Central memory CD4-positive, alpha-beta T cell (primary cell): ENCODE measurements at regions not wholly inside any gene's neighbourhood (a gene's known extent, or its start where the extent isn't known, plus 50 kb on each side); places are given as distances from the start of the nearest gene placed in this dataset.

Experiments used
- DNase-seq: peaks from one replicate; pipeline ENCODE4 v3.0.0; 2022

DNA sequence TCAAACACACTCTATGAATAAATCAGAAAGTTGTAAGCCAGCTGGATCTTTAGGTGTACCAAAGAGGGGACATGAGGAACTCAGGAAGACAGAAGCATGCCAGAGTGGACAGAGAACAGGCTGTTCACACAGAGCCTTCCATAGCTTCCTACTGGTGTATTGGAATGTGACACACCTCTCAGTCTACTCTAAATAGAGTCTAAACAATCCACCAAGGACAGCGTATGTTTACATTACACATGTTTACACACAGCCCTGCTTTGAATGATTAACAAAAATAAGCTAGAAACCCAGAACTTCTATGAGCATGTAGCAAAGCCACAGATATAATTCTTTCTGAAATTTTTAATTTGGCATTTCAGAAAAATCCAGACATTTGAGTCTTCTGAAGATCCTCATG is 1279.0 kb upstream of the CDH8 start:
- no peak for DNase-seq

DNA sequence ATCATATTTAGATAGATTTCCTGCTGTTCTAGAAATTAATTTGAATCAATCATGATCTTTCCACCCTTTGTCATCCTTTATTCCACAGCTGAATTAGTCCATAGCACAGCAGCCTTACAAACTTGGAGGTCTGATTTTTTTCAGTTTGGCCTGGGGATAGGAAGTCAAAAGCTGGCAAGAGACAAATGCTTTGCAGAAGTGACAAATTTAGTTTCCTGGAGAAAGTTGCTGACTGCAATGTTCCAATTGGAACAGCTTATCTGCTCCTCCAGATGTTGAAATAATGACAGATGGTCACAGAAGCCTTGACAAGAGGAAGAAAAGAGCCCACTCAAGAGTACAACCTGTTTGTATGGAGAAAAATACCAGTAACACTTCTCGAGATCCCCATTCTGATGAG is 1276.1 kb upstream of the CDH8 start:
- DNase-seq, result no peak

DNA sequence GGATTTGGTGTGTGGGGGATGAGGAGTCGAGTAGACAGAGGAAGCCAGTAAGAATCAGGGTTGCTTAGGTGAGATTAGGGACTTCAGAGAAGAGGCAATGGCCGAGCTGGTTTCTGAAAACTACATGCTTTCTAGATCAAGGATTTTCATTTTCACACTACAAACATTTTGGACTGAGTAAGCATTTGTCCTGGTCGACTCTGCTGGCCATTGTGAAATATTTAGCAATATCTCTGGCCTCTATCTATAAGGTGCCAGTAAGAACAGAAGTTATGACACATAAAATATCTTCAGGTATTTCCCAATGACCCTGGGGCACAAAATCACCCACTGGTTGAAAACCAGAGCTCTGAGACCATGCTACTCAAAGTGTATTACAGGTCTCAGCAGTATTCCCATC is 1275.1 kb upstream of the CDH8 start:
- no peak for DNase-seq

DNA sequence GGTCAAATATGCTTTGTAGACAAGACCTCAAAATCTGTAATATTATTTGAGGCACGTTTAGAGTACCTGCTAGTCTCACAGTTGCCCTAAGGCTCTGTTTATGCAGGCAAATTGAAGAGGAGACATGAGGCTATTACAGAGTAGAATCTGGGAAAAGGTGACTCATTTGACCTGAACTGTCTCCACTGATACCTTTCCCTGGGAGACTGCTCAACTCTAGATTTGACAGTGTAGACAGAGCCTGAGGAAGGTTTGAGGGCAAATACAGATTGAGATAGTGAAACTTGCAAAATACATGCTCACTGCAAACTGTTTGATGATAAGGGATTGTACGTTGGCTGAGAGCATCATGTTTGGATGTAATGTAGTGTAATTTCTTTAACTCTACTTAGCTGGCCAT is 1266.6 kb upstream of the CDH8 start:
- DNase-seq, result no peak

DNA sequence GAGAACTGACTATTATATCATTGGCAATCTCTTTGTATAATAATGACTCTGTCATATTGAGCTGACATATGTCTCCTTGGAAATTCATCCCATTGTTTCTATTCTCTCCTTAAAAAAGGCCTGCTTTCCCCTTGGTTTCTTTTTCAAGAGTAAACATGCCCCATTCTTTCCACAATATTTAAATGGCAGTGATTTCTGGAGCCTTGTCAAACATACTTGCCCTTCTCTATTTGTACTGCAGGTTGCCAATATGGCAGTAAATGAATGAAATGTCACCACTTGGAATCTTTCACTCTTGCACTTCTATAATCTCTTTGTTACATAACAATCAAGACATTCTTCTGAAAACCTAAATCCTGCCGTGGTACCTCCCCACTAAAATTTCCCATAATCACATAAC is 1265.1 kb upstream of the CDH8 start:
- no peak for DNase-seq

DNA sequence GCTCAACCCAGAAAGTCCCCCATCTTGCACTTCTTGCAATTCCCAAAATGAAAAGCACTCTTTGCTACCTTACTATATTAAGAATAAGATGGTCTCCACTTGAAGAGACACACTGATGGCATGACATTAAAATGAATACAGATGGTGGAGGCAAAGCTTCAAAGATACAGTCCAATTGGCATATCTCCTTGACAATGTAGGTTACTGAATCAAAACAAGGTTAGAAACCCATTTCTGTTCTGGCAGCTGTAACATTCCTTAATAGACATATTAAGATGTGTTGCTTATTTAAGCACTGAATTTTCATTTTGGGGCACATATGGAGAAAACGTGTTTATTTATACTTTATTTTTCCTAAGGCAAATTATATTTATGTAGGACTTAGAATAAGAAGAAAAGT is 1262.8 kb upstream of the CDH8 start:
- no peak for DNase-seq

DNA sequence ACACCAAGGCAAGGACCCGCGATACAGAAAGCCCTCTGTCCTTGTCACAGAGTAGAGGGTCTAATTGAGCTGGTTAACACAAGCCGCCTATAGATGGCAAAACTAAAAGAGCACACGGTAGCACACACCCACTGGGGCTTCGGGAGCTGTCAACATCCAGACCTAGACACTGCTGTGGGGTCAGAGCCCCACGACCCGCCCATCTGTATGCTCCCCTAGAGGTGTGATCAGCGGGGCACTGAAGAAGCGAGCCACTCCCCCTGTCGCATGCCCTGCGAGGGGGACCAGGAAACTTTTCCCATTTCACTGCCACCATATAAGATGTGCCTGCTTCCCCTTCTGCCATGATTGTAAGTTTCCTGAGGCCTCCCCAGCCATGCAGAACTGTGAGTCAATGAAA is 1255.8 kb upstream of the CDH8 start:
- no peak for DNase-seq

DNA sequence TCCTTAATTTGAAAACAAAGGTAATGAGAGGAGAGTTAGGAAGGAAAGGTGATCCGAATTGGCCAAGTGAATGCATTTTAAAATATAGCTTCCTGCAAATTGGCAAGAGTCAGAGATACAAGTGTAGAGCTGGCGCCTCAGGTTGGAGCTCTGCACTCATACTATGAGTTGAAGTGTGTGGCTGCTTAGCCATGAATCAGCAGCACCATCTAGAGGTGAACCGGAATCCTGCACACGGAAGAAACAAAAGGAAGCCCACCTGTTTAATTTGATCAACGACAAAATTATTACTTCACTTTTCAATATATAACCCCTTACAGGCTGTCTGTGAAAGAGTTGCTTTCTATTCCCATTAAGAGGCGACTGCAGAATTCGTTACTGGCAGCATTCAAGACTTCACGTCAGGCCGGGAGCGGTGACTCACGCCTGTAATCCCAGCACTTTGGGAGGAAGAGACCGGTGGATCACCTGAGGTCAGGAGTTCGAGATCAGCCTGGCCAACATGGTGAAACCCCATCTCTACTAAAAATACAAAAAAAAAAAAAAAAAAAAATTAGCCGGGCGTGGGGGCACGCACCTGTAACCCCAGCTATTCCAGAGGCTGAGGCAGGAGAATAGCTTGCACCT is 1253.7 kb upstream of the CDH8 start:
- DNase-seq, result no peak

DNA sequence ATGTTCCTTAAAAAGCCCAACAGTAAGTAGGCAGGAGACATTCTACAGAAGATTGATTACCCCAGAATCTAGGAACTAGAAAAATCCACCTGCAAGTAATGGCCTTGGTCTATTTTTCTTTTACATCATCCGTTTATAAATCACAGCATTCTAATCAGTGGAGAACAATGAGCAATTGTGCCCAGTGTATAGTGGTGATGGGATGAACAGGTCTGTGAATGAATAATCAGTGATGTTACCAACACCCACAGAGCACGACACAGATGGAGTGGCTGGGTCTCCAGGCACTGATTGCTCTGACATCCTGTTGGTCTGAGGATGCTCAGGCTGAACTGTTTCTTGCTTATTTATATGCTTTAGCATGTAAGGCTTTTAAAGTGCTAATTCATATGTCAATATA is 1251.2 kb upstream of the CDH8 start:
- DNase-seq, result no peak

DNA sequence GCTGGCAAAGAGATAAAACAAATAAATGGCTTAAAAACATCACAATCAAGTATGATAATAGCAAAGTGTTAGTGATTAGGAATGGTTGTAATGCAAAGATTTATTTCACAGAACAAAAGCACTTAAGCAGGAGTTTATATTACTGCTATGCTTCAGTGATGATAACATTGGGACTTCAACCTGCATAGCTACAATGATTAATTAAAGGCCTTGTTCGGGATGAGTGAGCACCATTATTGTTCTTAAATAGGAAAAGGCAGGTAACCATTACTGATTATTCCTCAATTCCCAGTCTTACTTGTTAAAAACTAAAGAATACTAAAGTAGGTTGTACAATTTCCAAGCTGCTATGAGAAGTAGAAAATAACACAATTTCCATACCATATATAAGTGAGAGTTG is 1247.5 kb upstream of the CDH8 start:
- no peak for DNase-seq

DNA sequence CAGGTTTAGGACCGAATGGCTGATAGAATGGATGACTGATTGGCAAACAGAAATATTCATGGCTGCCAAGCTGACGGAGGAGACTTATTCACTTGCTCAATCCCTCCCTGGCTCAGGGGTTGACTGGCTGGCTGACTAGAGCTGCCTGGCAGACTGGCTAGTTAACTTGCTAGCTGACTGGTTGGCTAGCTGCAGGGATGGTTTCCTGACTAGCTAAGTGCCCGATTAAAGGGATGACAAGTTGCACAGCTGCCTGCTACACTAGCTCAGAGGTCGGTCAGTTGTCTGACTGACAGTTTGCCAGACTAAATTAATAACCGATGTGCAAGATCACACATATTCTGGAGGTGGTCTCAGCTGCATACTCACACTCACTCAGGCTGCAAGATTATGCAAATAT is 1208.4 kb upstream of the CDH8 start:
- no peak for DNase-seq

DNA sequence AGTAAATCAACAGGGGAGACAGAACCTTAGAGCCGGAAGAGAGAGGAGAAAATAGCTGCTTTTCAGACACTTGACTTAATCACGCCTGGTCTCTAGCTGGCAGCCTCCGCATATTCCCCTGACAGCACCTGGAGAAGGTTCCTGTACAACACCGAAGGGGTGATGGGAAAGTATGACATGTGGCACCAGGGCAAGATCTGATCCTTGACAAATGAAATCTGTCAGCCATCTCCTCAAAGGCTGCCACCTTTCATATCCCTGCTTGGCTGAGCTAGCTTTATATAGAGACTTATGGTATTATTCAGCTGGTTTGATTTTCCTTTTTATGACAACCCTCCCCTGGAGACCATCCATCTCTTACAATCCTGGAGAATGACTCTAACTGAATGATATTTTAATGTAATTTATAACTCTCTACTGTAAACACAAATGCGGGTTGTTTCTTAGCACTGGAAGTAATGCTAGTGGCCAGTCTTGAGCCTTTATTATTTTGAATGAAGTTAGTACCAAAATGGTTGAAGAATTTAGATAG is 1205.3 kb upstream of the CDH8 start:
- no peak for DNase-seq

DNA sequence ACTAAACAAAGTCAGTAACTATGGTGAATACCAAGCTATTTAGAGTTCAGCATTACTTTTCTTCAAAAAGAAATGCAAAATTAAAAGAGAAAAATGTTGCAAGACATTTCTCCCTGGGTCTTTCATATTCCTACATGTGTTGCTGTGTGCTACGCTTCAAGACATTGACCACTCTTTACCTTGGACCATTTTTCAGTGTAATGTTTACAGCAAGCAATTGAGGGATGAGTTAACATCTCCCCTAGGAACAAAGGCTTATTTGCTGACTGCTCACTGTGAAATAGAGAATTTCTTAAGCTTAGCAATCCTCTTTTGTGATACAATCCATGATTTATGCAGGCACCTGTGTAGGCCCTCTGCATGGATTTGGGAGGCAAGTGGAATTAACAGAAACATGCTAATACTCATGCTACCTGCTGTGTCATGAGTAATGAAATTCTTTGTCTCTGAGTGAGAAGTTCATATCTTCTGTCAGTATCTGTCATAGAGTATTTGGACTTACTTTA is 1202.9 kb upstream of the CDH8 start:
- DNase-seq, result no peak

DNA sequence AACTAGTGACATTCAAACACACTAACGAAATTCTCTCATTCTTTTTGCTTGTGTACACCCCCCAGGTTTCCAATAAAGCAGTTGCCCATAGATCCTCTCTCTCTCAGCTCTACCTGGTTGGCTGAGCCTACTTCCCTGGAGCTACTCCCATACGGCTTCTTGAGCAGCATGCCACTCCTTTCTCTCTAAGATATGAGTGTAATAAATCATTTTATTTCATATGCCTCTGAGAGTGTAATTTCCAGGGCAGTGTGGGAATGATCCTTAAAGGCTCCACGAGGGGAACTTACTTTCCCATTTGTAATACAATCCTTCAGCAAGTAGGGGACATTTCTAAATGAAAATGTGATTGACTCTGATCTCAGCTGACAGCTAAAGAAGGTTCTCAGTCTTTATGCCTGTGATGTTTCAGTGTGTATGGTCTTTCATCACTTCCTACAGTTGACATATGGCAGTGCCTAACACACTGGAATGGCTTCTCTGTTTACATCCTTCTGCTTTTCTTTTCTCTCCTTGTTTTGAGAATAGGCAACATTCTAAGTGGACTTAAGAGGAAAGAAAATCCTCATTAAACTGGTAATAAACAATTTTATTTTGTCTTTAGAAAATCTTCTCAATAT is 1194.3 kb upstream of the CDH8 start:
- no peak for DNase-seq

DNA sequence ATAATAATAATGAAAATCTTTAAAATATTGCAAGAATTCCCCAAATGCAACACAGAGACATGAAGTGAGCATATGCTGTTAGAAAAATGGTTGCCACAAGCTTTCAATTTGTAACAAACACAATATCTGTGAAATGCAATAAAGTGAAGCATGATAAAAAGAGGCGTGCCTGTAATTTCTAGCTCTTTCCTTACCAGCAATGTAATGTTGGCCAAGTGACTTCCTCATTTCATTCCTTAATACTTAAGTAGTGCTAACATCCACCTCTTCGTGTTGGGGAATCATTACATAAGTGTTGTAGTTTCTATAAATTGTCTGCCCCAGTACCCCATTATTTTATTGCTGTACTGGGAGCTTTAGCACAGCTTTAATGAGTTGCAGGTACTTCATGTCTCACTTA is 1192.0 kb upstream of the CDH8 start:
- no peak for DNase-seq

DNA sequence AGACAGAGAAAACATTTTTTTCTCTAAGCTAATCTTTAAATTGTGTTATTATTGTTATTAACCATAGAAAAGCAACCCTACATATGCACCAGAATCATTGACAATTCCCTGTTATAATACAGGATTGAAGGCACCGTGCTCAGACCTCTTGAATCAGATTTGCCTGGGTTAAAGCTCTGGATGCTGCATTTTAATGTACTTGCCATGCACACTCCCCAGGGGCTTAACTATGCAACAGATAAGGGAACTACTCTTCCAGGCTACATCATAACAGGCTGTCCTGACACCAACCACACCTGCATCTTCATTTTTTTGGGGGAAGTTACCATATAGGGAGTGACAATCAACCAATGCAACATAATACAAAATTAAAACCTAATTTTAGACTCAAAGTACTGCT is 1187.6 kb upstream of the CDH8 start:
- DNase-seq, result no peak

DNA sequence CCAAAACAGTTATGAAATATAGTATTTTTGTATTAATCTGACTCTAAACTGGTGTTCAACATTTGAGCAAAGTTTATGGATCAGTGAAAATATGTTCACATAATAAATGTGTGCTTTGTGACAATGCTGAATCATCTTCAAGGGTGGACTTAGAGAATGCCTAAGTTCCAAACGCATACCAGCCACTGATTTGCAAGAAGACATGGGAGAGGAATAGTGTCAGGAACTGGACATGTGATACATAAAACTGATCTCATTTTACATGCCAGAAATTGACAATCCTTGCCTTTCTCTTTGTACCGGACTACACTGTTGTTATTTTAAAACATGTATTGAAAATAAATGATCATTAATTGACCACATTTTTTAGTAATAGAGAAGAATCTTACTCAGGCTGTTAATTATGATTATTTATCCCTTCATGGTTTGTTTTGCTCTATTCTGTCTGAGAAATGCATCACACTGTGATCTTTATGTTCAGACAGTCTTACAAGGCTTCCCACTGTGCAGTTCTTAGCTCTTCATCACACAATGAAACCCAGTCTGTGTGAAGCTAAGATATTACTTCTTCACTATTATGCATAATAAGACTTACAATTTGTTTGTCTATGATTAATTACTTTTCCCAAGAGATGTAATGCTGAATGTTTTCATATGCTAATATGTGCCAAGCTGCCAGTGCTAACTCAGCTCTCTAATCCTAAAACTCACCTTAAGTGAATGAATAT is 1180.6 kb upstream of the CDH8 start:
- DNase-seq, result no peak

DNA sequence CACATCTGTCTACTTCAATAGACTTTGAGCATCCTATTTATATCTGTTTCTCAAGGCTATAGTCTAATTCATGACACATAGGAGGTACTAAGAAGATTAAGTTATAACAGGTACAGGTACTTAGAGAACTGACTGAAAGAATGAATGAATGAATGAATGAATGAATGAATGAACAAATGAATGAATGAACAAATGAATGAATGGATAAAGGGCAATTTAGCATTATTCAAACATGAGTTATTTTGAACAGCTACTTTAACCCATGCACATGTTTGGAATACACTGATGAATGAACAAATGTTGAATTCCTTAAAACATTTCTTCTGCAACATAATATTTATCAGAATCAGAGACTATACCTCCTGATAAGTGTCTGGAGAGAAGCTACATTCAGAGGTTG is 1165.6 kb upstream of the CDH8 start:
- no peak for DNase-seq

DNA sequence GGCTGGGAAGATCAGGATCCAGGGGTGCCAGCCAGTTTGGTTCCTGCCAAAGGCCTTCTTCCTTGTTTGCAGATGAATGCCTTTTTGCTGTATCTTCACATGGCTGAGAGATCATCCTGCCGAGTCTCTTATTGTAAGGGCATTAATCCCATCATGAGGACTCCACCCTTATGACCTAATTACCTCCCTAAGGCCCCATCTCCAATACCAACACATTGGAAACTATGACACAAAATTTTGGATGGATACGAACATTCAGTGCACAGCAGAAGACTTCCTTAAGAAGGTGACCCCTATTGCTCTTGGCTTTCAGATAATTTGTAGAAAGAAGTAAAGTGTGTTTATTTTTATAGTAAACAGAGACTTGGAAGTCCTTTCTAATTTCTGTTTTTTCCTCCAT is 1164.7 kb upstream of the CDH8 start:
- DNase-seq, result no peak

DNA sequence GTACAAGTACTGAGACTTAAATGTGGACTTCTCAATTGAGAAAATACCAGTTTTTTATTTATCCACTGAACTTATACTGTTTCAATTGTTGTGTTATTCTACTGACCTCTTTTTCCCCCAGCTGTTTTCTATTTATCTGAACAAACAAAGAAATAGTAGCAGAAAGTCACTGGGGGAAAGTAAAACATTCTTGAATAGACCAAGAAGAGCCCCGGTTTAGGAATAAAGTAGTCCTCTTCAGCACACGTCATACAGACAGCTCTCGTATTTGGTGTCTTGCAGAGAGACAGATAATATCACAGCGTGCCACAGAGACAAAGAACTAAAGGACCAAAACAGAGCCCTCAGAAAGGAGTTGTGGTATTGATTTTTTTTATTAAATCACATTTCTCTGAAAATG is 1159.1 kb upstream of the CDH8 start:
- DNase-seq, result no peak

DNA sequence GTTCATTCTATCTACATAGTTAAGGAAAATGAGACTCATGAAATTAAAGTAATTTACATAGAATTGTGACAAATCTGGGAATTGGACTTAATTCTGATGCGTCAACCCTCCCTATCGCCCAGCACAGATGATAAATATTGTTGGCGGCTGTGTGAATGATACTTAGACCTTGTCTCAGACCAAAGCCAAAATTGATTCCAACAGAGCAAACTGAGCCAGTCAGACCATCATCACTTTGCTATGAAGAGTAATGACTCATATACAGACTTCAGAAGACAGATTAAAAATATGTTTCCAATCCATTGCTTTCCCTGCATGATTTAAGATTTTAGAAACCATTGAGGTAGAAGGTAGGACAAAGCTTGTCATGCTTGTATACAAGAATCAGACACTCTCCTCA is 1156.7 kb upstream of the CDH8 start:
- no peak for DNase-seq

DNA sequence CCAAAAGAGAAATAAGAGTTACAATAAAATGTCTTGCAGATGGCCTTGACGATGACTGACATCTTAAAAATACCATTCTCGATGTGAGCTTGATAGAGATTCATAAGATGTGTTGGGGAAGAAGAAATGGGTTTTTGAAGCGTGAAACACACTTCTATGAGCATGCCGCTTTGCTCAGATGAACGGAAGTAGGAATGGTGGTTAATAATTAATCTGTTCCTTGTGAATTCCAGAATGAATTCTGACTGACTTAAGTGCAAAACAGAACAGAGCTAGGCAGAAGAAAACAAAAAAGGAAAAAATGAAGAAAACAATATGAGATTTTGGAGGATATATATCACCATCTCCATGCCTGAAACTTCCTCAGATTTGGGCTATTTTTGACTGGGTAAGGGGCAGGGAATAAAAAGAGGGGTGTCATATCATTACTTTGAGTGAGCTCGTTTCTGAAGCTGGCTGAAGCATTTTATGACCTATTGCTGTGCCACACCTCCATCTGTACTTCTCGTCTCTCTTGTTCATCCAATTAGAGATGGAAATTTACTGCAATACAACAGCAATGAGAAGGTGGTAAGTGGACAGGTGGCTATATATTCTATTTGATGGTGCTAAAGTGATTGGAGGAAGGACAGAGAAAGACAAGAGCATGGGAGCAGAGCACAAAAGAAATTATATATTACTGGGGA is 1152.0 kb upstream of the CDH8 start:
- no peak for DNase-seq

DNA sequence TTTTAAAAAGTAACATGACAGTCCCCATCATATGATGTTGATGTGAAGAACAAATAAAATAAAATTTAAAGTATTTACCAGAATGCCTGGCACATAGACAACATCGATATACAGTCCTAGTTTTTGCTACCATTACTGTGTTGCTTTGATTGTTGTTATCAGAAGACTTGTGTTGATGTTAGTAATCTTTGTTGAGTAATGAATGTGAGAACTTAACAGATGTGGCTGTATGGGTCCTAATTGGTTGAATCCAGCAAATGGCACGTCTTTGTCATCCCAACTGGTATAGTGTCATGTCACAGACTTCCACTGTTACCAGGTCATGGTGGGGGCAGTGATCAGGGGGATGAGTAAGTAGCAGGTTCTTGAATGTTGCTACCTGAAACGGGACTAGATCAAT is 1151.4 kb upstream of the CDH8 start:
- no peak for DNase-seq
